Neuronal stem cell (in vitro differentiated cells): ENCODE measurements at regions not wholly inside any gene's neighbourhood (a gene's known extent, or its start where the extent isn't known, plus 50 kb on each side); places are given as distances from the start of the nearest gene placed in this dataset.
A peak's percentile ranks its signal among the peaks of the same experiment; 100 is the strongest.

Experiments used
- DNase-seq: peaks from one replicate; pipeline ENCODE4 v3.0.0-alpha.2; 2013; ENCODE audit warnings: low spot score
- H2AFZ ChIP-seq: one replicate; pipeline ENCODE4 v1.6.1; 2013; ENCODE audit warnings: mild to moderate bottlenecking, low read length, inconsistent platforms
- H2AK5ac ChIP-seq: 2 replicates; pipeline ENCODE4 v1.6.1; 2013; ENCODE audit warnings: low read depth, mild to moderate bottlenecking, inconsistent platforms, low read length, moderate library complexity, mixed read lengths
- H2BK120ac ChIP-seq: 2 replicates; pipeline ENCODE4 v1.6.1; 2013; ENCODE audit warnings: low read depth, mild to moderate bottlenecking, inconsistent platforms, low read length, moderate library complexity, mixed read lengths
- H2BK12ac ChIP-seq: one replicate; pipeline ENCODE4 v1.6.1; 2013; ENCODE audit warnings: low read length, inconsistent platforms
- H2BK15ac ChIP-seq: 2 replicates; pipeline ENCODE4 v1.6.1; 2013; ENCODE audit warnings: mild to moderate bottlenecking, low read length, inconsistent platforms, mixed read lengths
- H2BK5ac ChIP-seq: one replicate; pipeline ENCODE4 v1.6.1; 2013; ENCODE audit warnings: inconsistent platforms, mild to moderate bottlenecking, low read length, moderate library complexity
- H3K14ac ChIP-seq: one replicate; pipeline ENCODE4 v1.6.1; 2013; ENCODE audit warnings: low read length, inconsistent platforms
- H3K18ac ChIP-seq: 2 replicates; pipeline ENCODE4 v1.6.1; 2013; ENCODE audit warnings: low read length, inconsistent platforms
- H3K23ac ChIP-seq: 2 replicates; pipeline ENCODE4 v1.6.1; 2013; ENCODE audit warnings: low read depth, mild to moderate bottlenecking, mixed read lengths, low read length, inconsistent platforms; ENCODE audit not compliant: poor library complexity
- H3K27ac ChIP-seq: replicated peaks from 3 replicates; pipeline ENCODE4 v1.5.1; 2013; ENCODE audit warnings: low read length, inconsistent platforms
- H3K27me3 ChIP-seq, 3 experiments: 2 replicates each; pipeline ENCODE4 v1.6.1; 2013; ENCODE audit warnings: low read length in 3 of 3, mild to moderate bottlenecking in 2 of 3, inconsistent platforms in 1 of 3, low read depth in 1 of 3, mixed read lengths in 1 of 3, moderate library complexity in 1 of 3; ENCODE audit not compliant: control insufficient read depth in 3 of 3, insufficient read depth in 3 of 3
- H3K36me3 ChIP-seq, 2 donors: replicated peaks in 1 of 2; 2 replicates each; pipeline ENCODE4 v1.6.1; 2013; ENCODE audit warnings: low read length in 2 of 2; ENCODE audit not compliant: control insufficient read depth in 2 of 2, insufficient read depth in 2 of 2
- H3K4ac ChIP-seq: 2 replicates; pipeline ENCODE4 v1.6.1; 2013; ENCODE audit warnings: inconsistent platforms, mild to moderate bottlenecking, low read length, moderate library complexity
- H3K4me1 ChIP-seq, 2 donors: 1 replicate in 1 of 2; 2 replicates in 1 of 2; pipeline ENCODE4 v1.6.1; 2013; ENCODE audit warnings: low read length in 2 of 2, low read depth in 1 of 2; ENCODE audit not compliant: control insufficient read depth in 2 of 2, insufficient read depth in 1 of 2
- H3K4me2 ChIP-seq: one replicate; pipeline ENCODE4 v1.6.1; 2013; ENCODE audit warnings: mild to moderate bottlenecking, low read length, inconsistent platforms; ENCODE audit not compliant: insufficient read depth, poor library complexity, severe bottlenecking
- H3K4me3 ChIP-seq, 2 donors: 2 replicates each; pipeline ENCODE4 v1.5.1; 2013; ENCODE audit warnings: low read length in 2 of 2, mild to moderate bottlenecking in 2 of 2, inconsistent platforms in 1 of 2, moderate library complexity in 1 of 2
- H3K79me1 ChIP-seq: one replicate; pipeline ENCODE4 v1.6.1; 2013; ENCODE audit warnings: low read depth, mild to moderate bottlenecking, inconsistent platforms, low read length, moderate library complexity
- H3K9ac ChIP-seq: one replicate; pipeline ENCODE4 v1.6.1; 2013; ENCODE audit warnings: mild to moderate bottlenecking, low read depth, low read length, inconsistent platforms; ENCODE audit not compliant: poor library complexity
- H3K9me3 ChIP-seq, 2 donors: replicated peaks in 1 of 2; 2 replicates each; pipeline versions ENCODE3 to v1.6.1; 2013; ENCODE audit warnings: low read length in 2 of 2, mild to moderate bottlenecking in 2 of 2, inconsistent platforms in 1 of 2, low read depth in 1 of 2, mixed read lengths in 1 of 2, moderate library complexity in 1 of 2; ENCODE audit not compliant: control insufficient read depth in 2 of 2, insufficient read depth in 1 of 2
- H4K8ac ChIP-seq: one replicate; pipeline ENCODE4 v1.6.1; 2013; ENCODE audit warnings: low read depth, mild to moderate bottlenecking, inconsistent platforms, low read length, moderate library complexity
- H4K91ac ChIP-seq: one replicate; pipeline ENCODE4 v1.6.1; 2013; ENCODE audit warnings: low read length, low read depth, mild to moderate bottlenecking, inconsistent platforms; ENCODE audit not compliant: poor library complexity
- WGBS, 2 donors: extraction: QIAGEN DNeasy Blood & Tissue Kit; methylation state at CpG; one replicate each; pipeline ENCODE4 v1.1.7; 2013; ENCODE audit warnings: missing lambda C conversion rate in 2 of 2, mixed read lengths in 1 of 2; ENCODE audit not compliant: insufficient read length in 2 of 2, insufficient replicate concordance in 1 of 2; ENCODE audit errors: extremely low coverage in 2 of 2; 5-methylcytosine and 5-hydroxymethylcytosine counted together

DNA sequence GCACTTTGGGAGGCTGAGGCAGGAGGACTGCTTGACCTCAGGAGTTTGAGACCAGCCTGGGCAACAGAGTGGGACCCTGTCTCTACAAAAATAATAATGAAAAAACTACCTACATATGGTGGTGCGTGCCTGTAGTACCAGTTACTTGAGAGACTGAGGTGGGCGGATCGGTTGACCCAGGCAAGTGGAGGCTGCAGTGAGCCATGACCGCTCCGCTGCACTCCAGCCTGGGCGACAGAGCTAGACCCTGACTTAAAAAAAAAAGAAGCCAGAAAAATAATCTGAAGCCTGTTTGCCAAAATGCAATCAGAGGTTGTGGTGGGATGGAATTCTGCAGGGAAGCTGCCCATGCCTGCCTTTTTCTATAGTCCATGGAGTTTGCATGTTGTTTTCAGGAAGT, 50.4 kb upstream of the GGTA1 start:
- no CpG with 5 or more reads among the region's 6 CpGs for WGBS, 2 donors
- no peak overlapping the region for H2BK120ac ChIP-seq
- no peak overlapping the region for H2AFZ ChIP-seq
- no peaks in the 10 kb centered on the region for H3K79me1 ChIP-seq
- no peak overlapping the region for H2AK5ac ChIP-seq
- no peak overlapping the region for H3K18ac ChIP-seq
- H3K27ac ChIP-seq: no peak overlapping the region
- H4K8ac ChIP-seq: no peak overlapping the region
- no peaks in the 10 kb centered on the region for H3K36me3 ChIP-seq
- no peak overlapping the region for H3K9ac ChIP-seq
- no peak overlapping the region for H2BK15ac ChIP-seq
- no peak overlapping the region for H2BK5ac ChIP-seq
- no peak overlapping the region for H4K91ac ChIP-seq
- no peak overlapping the region for H3K23ac ChIP-seq
- no peak overlapping the region for H3K4me3 ChIP-seq
- H3K4me2 ChIP-seq: no peak overlapping the region
- no peaks in the 10 kb centered on the region for H3K9me3 ChIP-seq
- H2BK12ac ChIP-seq: no peak overlapping the region
- H3K27me3 ChIP-seq: peaks cover 0 to 20% (median 4%) of the 10 kb centered on the region in 3 experiments
- DNase-seq: no peak
- no peak overlapping the region for H3K14ac ChIP-seq
- peaks cover 0 to 8% of the 10 kb centered on the region in 2 donors for H3K4me1 ChIP-seq
- no peak overlapping the region for H3K4ac ChIP-seq

DNA sequence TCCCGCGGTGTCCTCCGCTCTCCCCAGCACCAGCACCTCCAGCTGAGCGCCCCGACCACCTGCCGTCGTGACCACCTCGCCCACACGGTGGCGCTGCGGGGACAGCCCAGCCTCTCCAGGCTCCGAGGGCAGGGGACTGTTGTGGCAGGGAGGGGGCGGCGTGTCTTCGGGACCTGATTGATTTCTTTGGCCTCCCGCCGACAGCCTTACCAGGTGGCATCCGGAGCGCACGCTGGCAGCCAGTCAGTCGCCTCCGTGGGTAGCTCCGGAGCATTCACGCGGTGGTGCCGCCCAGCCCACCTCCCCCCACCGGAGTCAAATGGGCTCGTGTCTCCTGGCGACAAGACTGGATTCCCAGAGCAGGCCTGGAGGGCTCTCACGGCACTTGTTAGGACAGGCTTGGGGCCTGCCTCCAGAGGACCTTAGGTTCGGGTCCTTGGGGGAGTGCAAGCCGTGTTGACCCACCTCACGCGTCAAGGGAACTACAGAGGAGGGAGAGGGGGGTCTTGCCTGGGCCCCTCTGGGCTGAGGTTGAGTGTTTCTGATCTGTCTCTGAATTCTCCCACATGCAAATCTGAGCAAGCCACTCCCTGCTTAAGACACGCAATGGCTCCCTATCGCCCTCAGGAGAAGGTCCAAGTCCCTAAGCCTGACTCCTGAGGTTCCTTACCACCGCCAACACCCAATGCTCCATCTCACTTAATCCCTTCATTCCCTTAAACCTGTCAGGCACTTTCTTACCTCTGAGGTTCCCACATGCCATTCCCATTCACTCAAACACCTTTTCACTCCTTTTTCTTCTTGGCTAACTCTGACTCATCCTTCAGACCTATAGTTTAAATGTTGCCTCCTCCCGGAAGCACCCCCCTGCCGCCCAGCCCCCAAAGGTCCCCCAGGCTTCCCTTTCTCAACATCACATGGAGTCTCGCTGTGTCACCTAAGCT, 51.2 kb upstream of the GGTA1 start:
- Histone ChIP-seq H4K91ac (no peak overlapping the region), H2BK12ac (peak overlapping the region; percentile 14), H3K9ac (peak overlapping the region; percentile 81), H2AFZ (peak overlapping the region; percentile 80), H2BK120ac (peak overlapping the region; percentile 24), H3K14ac (no peak overlapping the region), H3K27ac (no peak overlapping the region), H2BK5ac (no peak overlapping the region), H3K4me1 (peaks cover 0 to 8% of the 10 kb centered on the region in 2 donors), H2AK5ac (no peak overlapping the region), H3K23ac (peak overlapping the region; percentile 20), H3K4me3 (peak overlapping the region; percentile 24 to 70), H4K8ac (no peak overlapping the region), H2BK15ac (peak overlapping the region; percentile 87), H3K18ac (peak overlapping the region; percentile 90), H3K36me3 (no peaks in the 10 kb centered on the region), H3K4ac (no peak overlapping the region), H3K9me3 (no peaks in the 10 kb centered on the region), H3K79me1 (no peaks in the 10 kb centered on the region), H3K4me2 (peak overlapping the region; percentile 66), H3K27me3 (peaks cover 0 to 20% (median 4%) of the 10 kb centered on the region in 3 experiments)
- peak; percentile 84 for DNase-seq
- no CpG with 5 or more reads among the region's 40 CpGs for WGBS, 2 donors

DNA sequence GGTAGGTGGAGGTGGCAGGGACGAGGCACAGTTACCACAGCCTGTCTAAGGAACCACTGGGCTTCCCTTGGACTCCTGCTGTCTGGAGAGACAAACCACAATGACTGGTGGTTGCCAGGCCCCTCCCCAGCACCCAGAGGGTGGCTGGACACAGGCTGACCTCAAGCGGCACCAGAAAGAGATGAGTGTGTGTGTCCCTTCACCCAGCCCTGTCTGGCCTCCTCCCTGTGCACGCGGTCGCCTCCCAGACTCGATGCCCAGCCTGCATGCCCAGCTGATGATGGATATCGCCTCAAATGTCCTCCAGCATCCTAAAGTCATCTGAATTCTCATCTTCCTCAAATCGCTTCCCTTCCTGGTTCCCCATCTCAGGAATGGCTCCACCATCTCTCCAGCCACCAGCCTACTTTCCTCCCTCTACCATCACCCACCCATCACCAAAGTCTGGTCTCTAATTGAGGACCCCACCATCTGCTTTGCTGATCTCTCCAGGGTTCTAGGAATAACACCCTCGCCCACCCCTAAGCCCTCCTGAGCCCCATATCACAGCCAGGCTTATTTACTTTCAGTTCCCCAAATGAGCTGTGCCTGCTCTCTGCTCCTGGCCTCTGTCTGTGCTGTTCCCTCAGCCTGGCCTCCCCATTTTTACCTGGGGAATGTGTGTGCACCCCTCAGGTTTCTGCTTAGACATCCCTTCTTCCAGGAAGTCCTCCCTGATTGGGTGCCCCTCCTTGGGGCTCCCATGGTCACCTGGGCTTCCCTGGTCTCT, 52.5 kb upstream of the GGTA1 start:
- no peak for DNase-seq
- no CpG with 5 or more reads among the region's 9 CpGs for WGBS, 2 donors
- no peaks in the 10 kb centered on the region for H3K36me3 ChIP-seq

DNA sequence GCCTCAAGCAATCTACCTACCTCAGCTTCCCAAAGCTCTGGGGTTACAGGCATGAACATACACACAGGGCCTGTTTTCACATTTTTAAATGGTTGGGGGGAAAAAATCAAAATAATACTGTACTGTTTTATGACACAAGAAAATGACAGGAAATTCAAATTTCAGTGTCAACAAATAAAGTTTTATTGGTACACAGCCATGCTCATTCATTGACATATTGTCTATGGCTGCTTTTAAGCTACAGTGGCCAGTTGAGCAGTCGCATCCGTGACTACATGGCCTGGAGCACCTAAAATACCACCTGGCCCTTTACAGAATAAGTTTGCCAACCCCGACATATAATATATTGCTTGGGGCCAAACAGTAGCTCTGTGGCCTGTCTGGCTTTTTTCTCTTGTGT, 56.4 kb upstream of the GGTA1 start:
- H2BK15ac ChIP-seq: no peak overlapping the region
- no peak overlapping the region for H3K14ac ChIP-seq
- peaks cover 6 to 13% of the 10 kb centered on the region in 2 donors for H3K4me1 ChIP-seq
- no peak overlapping the region for H4K91ac ChIP-seq
- H3K9me3 ChIP-seq: no peaks in the 10 kb centered on the region
- WGBS, 2 donors: no CpG with 5 or more reads among the region's 3 CpGs
- no peak overlapping the region for H3K18ac ChIP-seq
- no peaks in the 10 kb centered on the region for H3K36me3 ChIP-seq
- H2BK120ac ChIP-seq: no peak overlapping the region
- H3K27me3 ChIP-seq: peaks cover 0 to 18% (median 4%) of the 10 kb centered on the region in 3 experiments
- H2BK5ac ChIP-seq: no peak overlapping the region
- H3K4me2 ChIP-seq: no peak overlapping the region
- no peak overlapping the region for H2AK5ac ChIP-seq
- no peaks in the 10 kb centered on the region for H3K79me1 ChIP-seq
- no peak overlapping the region for H3K4me3 ChIP-seq
- H2AFZ ChIP-seq: no peak overlapping the region
- no peak overlapping the region for H2BK12ac ChIP-seq
- no peak overlapping the region for H3K23ac ChIP-seq
- no peak overlapping the region for H3K9ac ChIP-seq
- H3K4ac ChIP-seq: no peak overlapping the region
- DNase-seq: no peak
- H3K27ac ChIP-seq: no peak overlapping the region
- no peak overlapping the region for H4K8ac ChIP-seq

More for the DNA sequence above, 52.5 kb upstream of the GGTA1 start:
- Histone ChIP-seq H3K4ac (peak overlapping the region; percentile 66), H3K4me2 (no peak overlapping the region), H3K27ac (no peak overlapping the region), H2BK120ac (no peak overlapping the region), H3K14ac (peak overlapping the region; percentile 8), H2AFZ (no peak overlapping the region), H3K18ac (peak overlapping the region; percentile 44), H2BK15ac (peak overlapping the region; percentile 94), H3K4me1 (peaks cover 0 to 6% of the 10 kb centered on the region in 2 donors), H3K4me3 (no peak overlapping the region), H3K9ac (peak overlapping the region; percentile 44), H4K91ac (peak overlapping the region; percentile 22), H3K23ac (peak overlapping the region; percentile 98), H3K79me1 (no peaks in the 10 kb centered on the region), H2AK5ac (peak overlapping the region; percentile 92), H3K27me3 (peaks cover 0 to 20% (median 4%) of the 10 kb centered on the region in 3 experiments), H3K9me3 (no peaks in the 10 kb centered on the region), H4K8ac (peak overlapping the region; percentile 68), H2BK5ac (peak overlapping the region; percentile 76), H2BK12ac (no peak overlapping the region)
